ENCODE measurements at regions not wholly inside any gene's neighbourhood (a gene's known extent, or its start where the extent isn't known, plus 50 kb on each side); places are given as distances from the start of the nearest gene placed in this dataset.

DNA sequence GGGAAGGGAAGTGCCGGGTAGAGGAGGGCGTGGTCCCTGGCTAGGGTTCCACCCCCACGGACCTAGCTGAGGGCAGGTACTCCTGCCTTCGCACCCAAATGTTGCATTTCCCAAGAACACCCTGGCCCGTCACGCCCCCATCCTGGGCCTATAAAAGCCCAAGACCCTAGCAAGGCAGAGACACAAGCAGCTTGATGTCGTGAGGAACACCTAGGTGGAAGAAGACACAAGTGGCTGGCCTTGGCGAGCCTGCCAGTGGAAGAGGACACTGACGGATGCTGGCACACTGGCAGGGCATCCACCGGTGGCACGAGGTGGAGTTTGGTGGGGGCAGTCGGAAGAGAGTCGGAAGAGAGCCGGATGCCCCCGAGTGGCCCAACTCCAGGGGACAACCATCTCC, 244.8 kb upstream of the CTSO start:
- TF ChIP-seq ZBTB7A (IDR thresholded peaks at IDR 0.05; ENCODE audit: low read depth) (no peak), CEBPB (IDR thresholded peaks at IDR 0.05) (no peak), TCF12 (IDR thresholded peaks at IDR 0.05; ENCODE audit: low read depth) (no peak)

DNA sequence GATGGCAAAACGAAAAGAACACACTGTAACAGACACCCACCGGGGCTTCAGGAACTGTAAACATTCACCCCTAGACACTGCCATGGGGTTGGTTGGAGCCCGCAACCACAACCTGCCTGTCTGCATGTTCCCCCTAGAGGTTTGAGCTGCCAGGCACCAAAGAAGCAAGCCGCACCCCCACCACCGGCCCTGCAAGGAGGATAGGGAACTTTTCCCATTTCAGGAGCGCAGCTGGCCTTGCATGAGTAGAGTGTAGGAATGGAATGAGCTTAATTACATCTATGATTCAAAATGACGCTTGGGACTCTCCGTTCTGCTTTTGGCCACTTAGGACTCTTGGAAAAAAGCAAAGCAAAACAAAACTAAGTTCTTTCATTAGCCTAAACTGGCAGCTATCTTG, 243.6 kb upstream of the CTSO start:
- TF ChIP-seq, protein P1, sequence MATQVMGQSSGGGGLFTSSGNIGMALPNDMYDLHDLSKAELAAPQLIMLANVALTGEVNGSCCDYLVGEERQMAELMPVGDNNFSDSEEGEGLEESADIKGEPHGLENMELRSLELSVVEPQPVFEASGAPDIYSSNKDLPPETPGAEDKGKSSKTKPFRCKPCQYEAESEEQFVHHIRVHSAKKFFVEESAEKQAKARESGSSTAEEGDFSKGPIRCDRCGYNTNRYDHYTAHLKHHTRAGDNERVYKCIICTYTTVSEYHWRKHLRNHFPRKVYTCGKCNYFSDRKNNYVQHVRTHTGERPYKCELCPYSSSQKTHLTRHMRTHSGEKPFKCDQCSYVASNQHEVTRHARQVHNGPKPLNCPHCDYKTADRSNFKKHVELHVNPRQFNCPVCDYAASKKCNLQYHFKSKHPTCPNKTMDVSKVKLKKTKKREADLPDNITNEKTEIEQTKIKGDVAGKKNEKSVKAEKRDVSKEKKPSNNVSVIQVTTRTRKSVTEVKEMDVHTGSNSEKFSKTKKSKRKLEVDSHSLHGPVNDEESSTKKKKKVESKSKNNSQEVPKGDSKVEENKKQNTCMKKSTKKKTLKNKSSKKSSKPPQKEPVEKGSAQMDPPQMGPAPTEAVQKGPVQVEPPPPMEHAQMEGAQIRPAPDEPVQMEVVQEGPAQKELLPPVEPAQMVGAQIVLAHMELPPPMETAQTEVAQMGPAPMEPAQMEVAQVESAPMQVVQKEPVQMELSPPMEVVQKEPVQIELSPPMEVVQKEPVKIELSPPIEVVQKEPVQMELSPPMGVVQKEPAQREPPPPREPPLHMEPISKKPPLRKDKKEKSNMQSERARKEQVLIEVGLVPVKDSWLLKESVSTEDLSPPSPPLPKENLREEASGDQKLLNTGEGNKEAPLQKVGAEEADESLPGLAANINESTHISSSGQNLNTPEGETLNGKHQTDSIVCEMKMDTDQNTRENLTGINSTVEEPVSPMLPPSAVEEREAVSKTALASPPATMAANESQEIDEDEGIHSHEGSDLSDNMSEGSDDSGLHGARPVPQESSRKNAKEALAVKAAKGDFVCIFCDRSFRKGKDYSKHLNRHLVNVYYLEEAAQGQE (IDR thresholded peaks at IDR 0.05; ENCODE audit: low read depth), result no peak
- TF ChIP-seq, protein P2, sequence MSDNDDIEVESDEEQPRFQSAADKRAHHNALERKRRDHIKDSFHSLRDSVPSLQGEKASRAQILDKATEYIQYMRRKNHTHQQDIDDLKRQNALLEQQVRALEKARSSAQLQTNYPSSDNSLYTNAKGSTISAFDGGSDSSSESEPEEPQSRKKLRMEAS (IDR thresholded peaks at IDR 0.05), result no peak
- TF ChIP-seq CREB1 (IDR thresholded peaks at IDR 0.05; ENCODE audit: low read depth) (no peak), TCF12 (IDR thresholded peaks at IDR 0.05; ENCODE audit: low read depth) (no peak), FOXM1 (IDR thresholded peaks at IDR 0.05; ENCODE audit: borderline replicate concordance, low read depth) (no peak), TAF1 (IDR thresholded peaks at IDR 0.05; ENCODE audit: low read depth) (no peak), CEBPB (IDR thresholded peaks at IDR 0.05) (no peak), YY1 (IDR thresholded peaks at IDR 0.05; ENCODE audit: low read depth) (no peak), EGR1 (IDR thresholded peaks at IDR 0.05) (no peak), TEAD4 (IDR thresholded peaks at IDR 0.05) (no peak), NFIC (IDR thresholded peaks at IDR 0.05) (no peak), RAD21 (IDR thresholded peaks at IDR 0.05; ENCODE audit: low read depth) (no peak), EP300 (IDR thresholded peaks at IDR 0.05; ENCODE audit: borderline replicate concordance) (no peak), ZBTB7A (IDR thresholded peaks at IDR 0.05; ENCODE audit: low read depth) (no peak)
- TF ChIP-seq, protein P3, sequence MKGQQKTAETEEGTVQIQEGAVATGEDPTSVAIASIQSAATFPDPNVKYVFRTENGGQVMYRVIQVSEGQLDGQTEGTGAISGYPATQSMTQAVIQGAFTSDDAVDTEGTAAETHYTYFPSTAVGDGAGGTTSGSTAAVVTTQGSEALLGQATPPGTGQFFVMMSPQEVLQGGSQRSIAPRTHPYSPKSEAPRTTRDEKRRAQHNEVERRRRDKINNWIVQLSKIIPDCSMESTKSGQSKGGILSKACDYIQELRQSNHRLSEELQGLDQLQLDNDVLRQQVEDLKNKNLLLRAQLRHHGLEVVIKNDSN (IDR thresholded peaks at IDR 0.05), result no peak

DNA sequence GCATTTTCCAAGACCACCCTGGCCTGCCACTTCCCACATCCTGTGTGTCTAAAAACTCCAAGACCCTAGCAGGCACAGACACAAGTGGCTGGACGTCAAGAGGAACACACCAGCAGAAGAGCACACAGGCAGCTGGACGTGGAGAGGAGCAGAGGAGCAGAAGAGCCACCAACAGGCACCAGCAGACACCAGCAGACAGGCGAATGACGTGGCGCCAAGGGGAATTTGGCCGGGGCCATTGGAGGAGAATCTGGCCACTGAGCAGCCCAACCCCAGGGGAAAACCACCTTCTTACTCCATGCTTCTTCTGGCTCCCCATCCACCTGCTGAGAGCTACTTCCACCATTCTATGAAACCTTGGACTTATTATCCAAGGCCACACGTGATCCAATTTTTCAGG, 243.1 kb upstream of the CTSO start:
- TF ChIP-seq ZBTB7A (IDR thresholded peaks at IDR 0.05; ENCODE audit: low read depth), result no peak
- TF ChIP-seq, protein P1 (IDR thresholded peaks at IDR 0.05; ENCODE audit: low read depth), result no peak
- no peak for TF ChIP-seq YY1 (IDR thresholded peaks at IDR 0.05; ENCODE audit: low read depth)

DNA sequence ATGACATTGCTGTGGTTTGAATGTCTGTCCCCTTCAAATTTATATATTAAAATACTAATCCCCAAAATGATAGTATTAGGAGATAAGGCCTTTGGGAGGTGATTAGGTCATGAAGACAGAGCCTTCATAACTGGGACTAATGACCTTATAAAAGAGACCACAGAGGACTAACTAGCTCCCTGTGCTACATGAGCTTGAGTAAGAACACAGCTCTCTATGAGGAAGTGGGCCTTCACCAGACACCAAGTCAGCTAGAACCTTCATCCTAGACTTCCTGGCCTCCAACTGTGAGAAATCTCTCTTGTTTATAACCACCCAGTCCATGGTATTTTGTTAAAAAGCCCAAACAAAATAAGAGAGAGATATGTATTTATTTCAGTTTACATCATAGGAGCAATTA, 242.2 kb upstream of the CTSO start:
- TF ChIP-seq, protein P3 (IDR thresholded peaks at IDR 0.05), result no peak
- TF ChIP-seq EGR1 (IDR thresholded peaks at IDR 0.05), result no peak
- TF ChIP-seq YY1 (IDR thresholded peaks at IDR 0.05; ENCODE audit: low read depth), result no peak
- TF ChIP-seq TCF12 (IDR thresholded peaks at IDR 0.05; ENCODE audit: low read depth), result no peak
- TF ChIP-seq ZBTB7A (IDR thresholded peaks at IDR 0.05; ENCODE audit: low read depth), result no peak
- no peak for TF ChIP-seq CEBPB (IDR thresholded peaks at IDR 0.05)
- TF ChIP-seq, protein P1 (IDR thresholded peaks at IDR 0.05; ENCODE audit: low read depth), result no peak
- TF ChIP-seq, protein P2 (IDR thresholded peaks at IDR 0.05), result no peak
- TF ChIP-seq NFIC (IDR thresholded peaks at IDR 0.05), result no peak
- TF ChIP-seq TAF1 (IDR thresholded peaks at IDR 0.05; ENCODE audit: low read depth), result no peak
- no peak for TF ChIP-seq TEAD4 (IDR thresholded peaks at IDR 0.05)

DNA sequence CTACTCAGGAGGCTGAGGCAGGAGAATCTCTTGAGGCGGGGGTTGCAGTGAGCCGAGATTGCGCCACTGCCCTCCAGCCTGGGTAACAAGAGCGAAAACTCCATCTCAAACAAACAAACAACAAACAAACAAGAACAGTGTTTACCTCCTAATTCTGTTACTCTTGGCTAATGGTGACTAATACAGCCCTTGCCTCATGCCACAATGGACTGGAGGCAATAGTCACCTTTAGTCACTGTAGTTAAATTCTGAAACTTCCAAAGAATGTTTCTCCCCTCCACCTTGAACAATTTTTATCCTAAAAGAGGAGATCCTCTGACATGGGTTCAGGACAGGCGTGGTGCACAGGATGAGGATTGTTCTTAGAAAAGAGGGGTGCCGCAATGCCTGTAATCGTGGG, 241.2 kb upstream of the CTSO start:
- TF ChIP-seq, protein P1 (IDR thresholded peaks at IDR 0.05; ENCODE audit: low read depth), result no peak
- TF ChIP-seq NFIC (IDR thresholded peaks at IDR 0.05) (no peak), TAF1 (IDR thresholded peaks at IDR 0.05; ENCODE audit: low read depth) (no peak), YY1 (IDR thresholded peaks at IDR 0.05; ENCODE audit: low read depth) (no peak), ZBTB7A (IDR thresholded peaks at IDR 0.05; ENCODE audit: low read depth) (no peak), TEAD4 (IDR thresholded peaks at IDR 0.05) (no peak), CREB1 (IDR thresholded peaks at IDR 0.05; ENCODE audit: low read depth) (no peak), RAD21 (IDR thresholded peaks at IDR 0.05; ENCODE audit: low read depth) (no peak), CEBPB (IDR thresholded peaks at IDR 0.05) (no peak), TCF12 (IDR thresholded peaks at IDR 0.05; ENCODE audit: low read depth) (no peak), EGR1 (IDR thresholded peaks at IDR 0.05) (no peak), EP300 (IDR thresholded peaks at IDR 0.05; ENCODE audit: borderline replicate concordance) (no peak), FOXM1 (IDR thresholded peaks at IDR 0.05; ENCODE audit: borderline replicate concordance, low read depth) (no peak)
- TF ChIP-seq, protein P3 (IDR thresholded peaks at IDR 0.05), result no peak
- TF ChIP-seq, protein P2 (IDR thresholded peaks at IDR 0.05), result no peak

Data from Ishikawa (cell line).